K562 (cell line): ENCODE measurements at regions not wholly inside any gene's neighbourhood (a gene's known extent, or its start where the extent isn't known, plus 50 kb on each side); places are given as distances from the start of the nearest gene placed in this dataset.

ENCODE experiments used
- FOXJ3 ChIP-seq: sonication (generic); formaldehyde crosslinking; IDR thresholded peaks from 2 replicates; pipeline ENCODE4 v1.4.0; 2020; ENCODE audit warnings: mild to moderate bottlenecking, missing genetic modification reagents
- HCFC1 ChIP-seq: IDR thresholded peaks from 2 replicates; pipeline ENCODE4 v1.6.1; 2012; ENCODE audit warnings: low read depth, low read length, improper control_type of control experiment
- JUN ChIP-seq, 2 experiments: sonication (generic) in 1 of 2; formaldehyde crosslinking in 1 of 2; IDR thresholded peaks; 2 replicates each; pipeline versions ENCODE4 v1.6.1 to v1.8.0; 2012 to 2022; ENCODE audit warnings: borderline replicate concordance in 2 of 2, mild to moderate bottlenecking in 2 of 2, improper control_type of control experiment in 1 of 2, low read depth in 1 of 2, low read length in 1 of 2, missing genetic modification reagents in 1 of 2
- MYC ChIP-seq, 2 experiments: fragments of 250-450 bp in 1 of 2; sonication (Bioruptor Pico) in 1 of 2; IDR thresholded peaks; 2 replicates each; pipeline versions ENCODE4 v1.5.1 to v1.6.1; 2012 to 2021; ENCODE audit warnings: low read depth in 2 of 2, borderline replicate concordance in 1 of 2, improper control_type of control experiment in 1 of 2, low read length in 1 of 2, mild to moderate bottlenecking in 1 of 2, moderate library complexity in 1 of 2
- SIN3A ChIP-seq, 2 experiments: fragments of 150-350 bp in 1 of 2; IDR thresholded peaks; 2 replicates each; pipeline ENCODE4 v1.6.1; 2011 to 2016; ENCODE audit warnings: borderline replicate concordance in 2 of 2, low read depth in 2 of 2, low read length in 2 of 2, mild to moderate bottlenecking in 2 of 2, moderate library complexity in 2 of 2; ENCODE audit not compliant: control insufficient read depth in 1 of 2
- USF2 ChIP-seq: sonication (generic); formaldehyde crosslinking; IDR thresholded peaks from 2 replicates; pipeline ENCODE4 v1.5.0; 2020; ENCODE audit warnings: missing genetic modification reagents
- ZNF274 ChIP-seq: IDR thresholded peaks from 2 replicates; pipeline ENCODE4 v1.6.1; 2011; ENCODE audit warnings: low read depth, mild to moderate bottlenecking, low read length, moderate library complexity, borderline replicate concordance
- TF ChIP-seq, protein P1 (sequence below), 3 experiments: IDR thresholded peaks in 2 of 3; conservative IDR thresholded peaks in 1 of 3; 2 replicates each; pipeline ENCODE4 v1.5.1; 2011 to 2012; ENCODE audit warnings: low read length in 3 of 3, mild to moderate bottlenecking in 3 of 3, control low read depth in 2 of 3, improper control_type of control experiment in 1 of 3, inconsistent platforms in 1 of 3, low read depth in 1 of 3, mixed read lengths in 1 of 3, moderate library complexity in 1 of 3; ENCODE audit not compliant: insufficient read depth in 2 of 3

GRCh38 chr19:29098091-29098490, 114.9 kb downstream of the UQCRFS1 start:
- no peak for TF ChIP-seq USF2 (CRISPR knock-in tag)
- no peak for TF ChIP-seq MYC (IDR thresholded peaks at IDR 0.05; ENCODE audit: low read depth, low read length)
- TF ChIP-seq MYC (CRISPR knock-in tag; IDR thresholded peaks at IDR 0.05; ENCODE audit: borderline replicate concordance, low read depth), result no peak
- no peak for TF ChIP-seq SIN3A (IDR thresholded peaks at IDR 0.05; ENCODE audit: borderline replicate concordance in 2 of 2, control insufficient read depth in 1 of 2, low read depth in 2 of 2, low read length in 2 of 2)
- TF ChIP-seq ZNF274, result no peak
- TF ChIP-seq FOXJ3 (CRISPR knock-in tag), result no peak
- TF ChIP-seq HCFC1, result no peak
- TF ChIP-seq, protein P1, sequence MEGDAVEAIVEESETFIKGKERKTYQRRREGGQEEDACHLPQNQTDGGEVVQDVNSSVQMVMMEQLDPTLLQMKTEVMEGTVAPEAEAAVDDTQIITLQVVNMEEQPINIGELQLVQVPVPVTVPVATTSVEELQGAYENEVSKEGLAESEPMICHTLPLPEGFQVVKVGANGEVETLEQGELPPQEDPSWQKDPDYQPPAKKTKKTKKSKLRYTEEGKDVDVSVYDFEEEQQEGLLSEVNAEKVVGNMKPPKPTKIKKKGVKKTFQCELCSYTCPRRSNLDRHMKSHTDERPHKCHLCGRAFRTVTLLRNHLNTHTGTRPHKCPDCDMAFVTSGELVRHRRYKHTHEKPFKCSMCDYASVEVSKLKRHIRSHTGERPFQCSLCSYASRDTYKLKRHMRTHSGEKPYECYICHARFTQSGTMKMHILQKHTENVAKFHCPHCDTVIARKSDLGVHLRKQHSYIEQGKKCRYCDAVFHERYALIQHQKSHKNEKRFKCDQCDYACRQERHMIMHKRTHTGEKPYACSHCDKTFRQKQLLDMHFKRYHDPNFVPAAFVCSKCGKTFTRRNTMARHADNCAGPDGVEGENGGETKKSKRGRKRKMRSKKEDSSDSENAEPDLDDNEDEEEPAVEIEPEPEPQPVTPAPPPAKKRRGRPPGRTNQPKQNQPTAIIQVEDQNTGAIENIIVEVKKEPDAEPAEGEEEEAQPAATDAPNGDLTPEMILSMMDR (IDR thresholded peaks at IDR 0.05 in 2 of 3, conservative IDR thresholded peaks at IDR 0.05 in 1 of 3; ENCODE audit: insufficient read depth in 2 of 3, low read depth in 1 of 3, low read length in 3 of 3), result no peak
- no peak for TF ChIP-seq JUN (IDR thresholded peaks at IDR 0.05; ENCODE audit: borderline replicate concordance, low read depth, low read length)
- TF ChIP-seq JUN (CRISPR knock-in tag; IDR thresholded peaks at IDR 0.05; ENCODE audit: borderline replicate concordance), result no peak
